ENCODE measurements at regions not wholly inside any gene's neighbourhood (a gene's known extent, or its start where the extent isn't known, plus 50 kb on each side); places are given as distances from the start of the nearest gene placed in this dataset.

- Histone ChIP-seq H2AFZ (ENCODE audit: low read length) (no peak overlapping the region), H3K9me3 (ENCODE audit: low read length) (no peaks in the 10 kb centered on the region), H3K4me1 (ENCODE audit: insufficient read depth, low read length) (peaks cover 28% of the 10 kb centered on the region), H3K9ac (ENCODE audit: insufficient read depth, low read depth, low read length) (no peak overlapping the region), H3K79me2 (ENCODE audit: insufficient read depth, low read length) (no peaks in the 10 kb centered on the region), H3K27me3 (ENCODE audit: control insufficient read depth in 1 of 2, insufficient read depth in 2 of 2, low read length in 2 of 2) (peaks cover 0 to 2% of the 10 kb centered on the region in 2 experiments; a peak in 2 of 5 replicates), H3K36me3 (replicated peaks in 1 of 2; ENCODE audit: control insufficient read depth in 1 of 2, insufficient read depth in 2 of 2, low read length in 2 of 2) (no peaks in the 10 kb centered on the region), H3K4me3 (replicated peaks in 1 of 3; ENCODE audit: insufficient read depth in 1 of 3, low read depth in 2 of 3, low read length in 3 of 3) (no peak overlapping the region), H3K27ac (ENCODE audit: extremely low read length, insufficient read depth, low read length) (no peak overlapping the region), H4K20me1 (ENCODE audit: insufficient read depth, low read length) (no peaks in the 10 kb centered on the region), H3K4me2 (ENCODE audit: low read depth, low read length) (no peak overlapping the region)
- FAIRE-seq (no peak), ATAC-seq (no peak), DNase-seq (ENCODE audit: low spot score) (no peak)
- in situ Hi-C loops (cut with HindIII; ENCODE audit: extremely low pct_ligation_motif_present, low pct_unique_long_range_greater_than_20kb) = no loop called here
- WGBS (ENCODE audit: low lambda C conversion rate) = 71% methylated on average over 3 of the region's 3 CpGs
- ChIA-PET POLR2A (no interaction called here), CTCF (ENCODE audit: low intra/inter-chr PET ratio, low total read pairs) (no interaction called here)
- TF ChIP-seq ZNF567 (CRISPR knock-in tag; IDR thresholded peaks at IDR 0.05; ENCODE audit: borderline replicate concordance) (no peak), IRF2 (CRISPR knock-in tag; IDR thresholded peaks at IDR 0.05) (no peak), NFE2L2 (IDR thresholded peaks at IDR 0.05; ENCODE audit: low read length) (no peak), ZNF777 (CRISPR knock-in tag; IDR thresholded peaks at IDR 0.05) (no peak), PCBP1 (IDR thresholded peaks at IDR 0.05; ENCODE audit: borderline replicate concordance, low read depth, low read length) (no peak), ZNF720 (CRISPR knock-in tag; IDR thresholded peaks at IDR 0.05) (no peak), ZNF598 (CRISPR knock-in tag; IDR thresholded peaks at IDR 0.05; ENCODE audit: borderline replicate concordance) (no peak), PATZ1 (CRISPR knock-in tag; IDR thresholded peaks at IDR 0.05) (no peak), SUZ12 (IDR thresholded peaks at IDR 0.05; ENCODE audit: low read depth, low read length) (no peak), MAF1 (CRISPR knock-in tag; IDR thresholded peaks at IDR 0.05; ENCODE audit: borderline replicate concordance) (no peak), GMEB2 (CRISPR knock-in tag; IDR thresholded peaks at IDR 0.05; ENCODE audit: low read depth) (no peak), RARA (CRISPR knock-in tag; IDR thresholded peaks at IDR 0.05) (no peak), KAT8 (CRISPR knock-in tag; IDR thresholded peaks at IDR 0.05) (no peak), LRRFIP1 (CRISPR knock-in tag; conservative IDR thresholded peaks at IDR 0.05) (no peak), POLR2AphosphoS2 (IDR thresholded peaks at IDR 0.05; ENCODE audit: low read depth, low read length) (no peak), ZNF382 (CRISPR knock-in tag; IDR thresholded peaks at IDR 0.05; ENCODE audit: borderline replicate concordance) (no peak), ZNF484 (CRISPR knock-in tag; IDR thresholded peaks at IDR 0.05; ENCODE audit: borderline replicate concordance, low read depth) (no peak)
- no TSS peak for BruUV-seq (replicated peaks)
- intact Hi-C loops (cut with micrococcal nuclease; ENCODE audit: unreplicated experiment) = no loop called here
Observed at GRCh38 chr3:160055659-160056058, 67.0 kb downstream of the IL12A start.
